Esophagus muscularis mucosa (tissue), 4 donors: ENCODE measurements at regions not wholly inside any gene's neighbourhood (a gene's known extent, or its start where the extent isn't known, plus 50 kb on each side); places are given as distances from the start of the nearest gene placed in this dataset.

Experiments used
- DNase-seq: peaks from one replicate; pipeline ENCODE4 v3.0.0-alpha.2; 2017; ENCODE audit errors: extremely low spot score
- H3K27ac ChIP-seq, 4 donors: fragments of 200-600 bp; sonication (generic); replicated peaks in 1 of 4; 1 replicate in 3 of 4; 2 replicates in 1 of 4; pipeline ENCODE4 v1.5.1; 2016 to 2019; ENCODE audit warnings: mild to moderate bottlenecking in 1 of 4
- H3K27me3 ChIP-seq, 4 donors: fragments of 200-600 bp; sonication (generic); one replicate each; pipeline versions ENCODE4 v1.5.1 to v1.6.0; 2016 to 2019
- H3K36me3 ChIP-seq, 4 donors: fragments of 200-600 bp; sonication (generic); one replicate each; pipeline ENCODE4 v1.5.1; 2016 to 2019
- H3K4me1 ChIP-seq, 4 donors: fragments of 200-600 bp; sonication (generic); one replicate each; pipeline ENCODE4 v1.5.1; 2016 to 2019
- H3K4me3 ChIP-seq, 4 donors: fragments of 200-600 bp; sonication (generic); 1 replicate in 2 of 4; 2 replicates in 2 of 4; pipeline ENCODE4 v1.5.1; 2016 to 2019; ENCODE audit warnings: mild to moderate bottlenecking in 4 of 4, moderate library complexity in 1 of 4
- H3K9me3 ChIP-seq, 4 donors: fragments of 200-600 bp; sonication (generic); 1 replicate in 3 of 4; 2 replicates in 1 of 4; pipeline ENCODE4 v1.5.1; 2016 to 2019
- CTCF ChIP-seq, 3 experiments: fragments of 200-600 bp in 2 of 3; fragments of 450-650 bp in 1 of 3; sonication (generic) in 2 of 3; IDR thresholded peaks; one replicate each; pipeline ENCODE4 v1.5.1; 2017 to 2019; ENCODE audit warnings: antibody characterized with exemption in 3 of 3, mild to moderate bottlenecking in 2 of 3, moderate library complexity in 1 of 3
- EP300 ChIP-seq: sonication (generic); formaldehyde crosslinking; IDR thresholded peaks from one replicate; pipeline ENCODE4 v1.6.1; 2017; ENCODE audit warnings: antibody characterized with exemption
- POLR2A ChIP-seq: fragments of 450-650 bp; IDR thresholded peaks from one replicate; pipeline ENCODE4 v1.6.1; 2017; ENCODE audit warnings: antibody characterized with exemption, moderate library complexity, mild to moderate bottlenecking, low read depth
- POLR2AphosphoS5 ChIP-seq, 2 donors: sonication (generic); formaldehyde crosslinking; IDR thresholded peaks; one replicate each; pipeline ENCODE4 v1.6.1; 2017; ENCODE audit warnings: antibody characterized with exemption in 2 of 2
- WGBS: methylation state at CpG from one replicate; pipeline ENCODE4 v1.1.5; 2018; 5-methylcytosine and 5-hydroxymethylcytosine counted together
- intact Hi-C: fragments of 100-400 bp; cut with DNase I; formaldehyde crosslinking; loops from one replicate; pipeline ENCODE4 v1.15.1; 2023

- H3K36me3 ChIP-seq: no peaks in the 10 kb centered on the region
- H3K4me3 ChIP-seq: no peak overlapping the region
- no peak for DNase-seq
- H3K9me3 ChIP-seq: no peaks in the 10 kb centered on the region
- no peak for TF ChIP-seq EP300
- H3K27ac ChIP-seq: no peak overlapping the region
- H3K27me3 ChIP-seq: no peaks in the 10 kb centered on the region
- intact Hi-C loops: no loop called here
- no peaks in the 10 kb centered on the region for H3K4me1 ChIP-seq
- 84% methylated on average over 2 of the region's 2 CpGs for WGBS
Measured at GRCh38 chr2:16798472-16798871, 132.8 kb upstream of the CYRIA start.

DNA sequence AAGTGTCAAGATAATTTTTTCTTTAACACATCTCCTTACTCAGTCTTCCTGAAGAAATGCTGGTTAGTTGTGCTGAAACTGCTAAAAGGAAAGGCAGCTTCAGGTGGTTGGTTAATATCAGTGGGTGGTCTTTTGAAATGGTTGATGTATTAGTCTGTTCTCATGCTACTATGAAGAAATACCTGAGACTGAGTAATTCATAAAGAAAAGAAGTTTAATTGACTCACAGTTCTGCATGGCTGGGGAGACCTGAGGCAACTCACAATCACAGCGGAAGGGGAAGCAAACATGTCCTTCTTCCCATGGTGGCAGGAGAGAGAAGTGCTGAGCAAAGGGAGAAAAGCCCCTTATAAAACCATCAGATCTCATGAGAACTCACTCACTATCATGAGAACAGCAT is 125.9 kb upstream of the CYRIA start:
- Histone ChIP-seq H3K36me3 (no peaks in the 10 kb centered on the region), H3K4me1 (no peaks in the 10 kb centered on the region), H3K27me3 (no peaks in the 10 kb centered on the region), H3K4me3 (no peak overlapping the region), H3K9me3 (no peaks in the 10 kb centered on the region), H3K27ac (no peak overlapping the region)
- no peak for DNase-seq
- TF ChIP-seq POLR2A (no peak), EP300 (no peak), POLR2AphosphoS5 (IDR thresholded peaks at IDR 0.05) (no peak), CTCF (IDR thresholded peaks at IDR 0.05) (no peak)
- WGBS: 100% methylated on average over 1 of the region's 1 CpG
- intact Hi-C loops: no loop called here

- Histone ChIP-seq H3K4me1 (no peaks in the 10 kb centered on the region), H3K9me3 (no peaks in the 10 kb centered on the region), H3K27me3 (no peaks in the 10 kb centered on the region), H3K27ac (no peak overlapping the region), H3K4me3 (no peak overlapping the region), H3K36me3 (no peaks in the 10 kb centered on the region)
- no peak for DNase-seq
- 62% methylated on average over 3 of the region's 3 CpGs for WGBS
- intact Hi-C loops: no loop called here
- no peak for TF ChIP-seq POLR2A
- no peak for TF ChIP-seq EP300
- TF ChIP-seq POLR2AphosphoS5 (IDR thresholded peaks at IDR 0.05): no peak
- no peak for TF ChIP-seq CTCF (IDR thresholded peaks at IDR 0.05)
Measured at GRCh38 chr2:16785149-16785548, 119.5 kb upstream of the CYRIA start.

DNA sequence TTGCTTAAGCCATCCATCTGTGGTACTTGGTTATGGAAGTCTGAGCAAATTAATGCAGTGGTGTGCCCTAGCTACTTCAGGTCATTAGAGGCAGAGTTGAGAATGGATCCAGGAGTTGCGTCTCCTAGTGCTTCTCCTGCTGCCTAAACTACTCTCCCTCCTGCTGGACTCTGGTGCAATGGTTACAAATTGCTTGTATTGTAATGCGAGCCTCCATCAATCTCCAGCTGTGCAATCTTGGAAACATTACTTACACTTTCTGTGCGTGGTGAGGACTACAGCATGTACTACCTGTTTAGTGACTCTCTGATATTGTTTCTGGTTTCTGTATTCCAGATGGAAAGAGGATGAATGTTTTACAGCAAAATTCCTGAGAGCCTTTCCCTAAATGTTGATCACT is 119.0 kb upstream of the CYRIA start:
- H3K9me3 ChIP-seq: no peaks in the 10 kb centered on the region
- H3K4me1 ChIP-seq: no peaks in the 10 kb centered on the region
- H3K4me3 ChIP-seq: no peak overlapping the region
- TF ChIP-seq EP300 (no peak), POLR2AphosphoS5 (IDR thresholded peaks at IDR 0.05) (no peak), POLR2A (no peak), CTCF (IDR thresholded peaks at IDR 0.05) (no peak)
- no peak overlapping the region for H3K27ac ChIP-seq
- DNase-seq: no peak
- no peaks in the 10 kb centered on the region for H3K27me3 ChIP-seq
- no peaks in the 10 kb centered on the region for H3K36me3 ChIP-seq
- 80% methylated on average over 3 of the region's 3 CpGs for WGBS
- intact Hi-C loops: no loop called here

DNA sequence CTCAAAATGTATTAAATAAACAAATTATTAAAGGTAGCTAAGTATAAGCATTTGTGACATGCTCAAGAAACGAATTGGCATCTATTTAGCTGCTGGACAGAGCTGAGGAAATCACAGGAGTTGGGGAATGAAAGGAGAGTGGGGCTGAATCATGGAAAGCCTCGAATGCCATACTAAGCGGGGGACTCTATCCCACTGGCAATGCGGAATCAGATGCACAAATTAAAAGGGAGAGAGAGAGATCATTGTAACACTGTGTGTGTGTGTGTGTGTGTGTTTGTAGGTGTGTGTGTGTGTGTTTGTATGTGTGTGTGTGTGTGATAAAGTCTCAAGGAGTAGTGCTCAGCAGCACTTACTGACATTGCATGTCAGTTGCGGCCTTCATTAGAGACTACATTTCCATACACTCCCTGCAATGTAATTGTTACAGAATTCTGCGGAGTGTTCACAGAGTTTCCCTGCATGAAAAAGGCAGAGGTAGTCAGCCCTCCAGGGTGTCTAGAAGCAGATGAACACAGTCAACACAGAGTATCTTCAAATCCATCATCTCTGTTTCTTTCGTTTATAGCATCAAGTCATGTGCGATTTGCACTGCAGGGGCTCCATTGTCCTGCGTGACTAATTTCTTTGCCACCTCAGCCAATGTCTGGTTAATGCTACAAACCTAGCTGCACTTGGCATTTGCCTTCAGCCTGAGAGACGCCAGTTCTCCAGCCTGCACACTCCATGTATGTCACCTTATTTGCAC is 111.7 kb upstream of the CYRIA start:
- Histone ChIP-seq H3K27ac (no peak overlapping the region), H3K36me3 (no peaks in the 10 kb centered on the region), H3K9me3 (no peaks in the 10 kb centered on the region), H3K4me3 (no peak overlapping the region), H3K27me3 (peaks cover 0 to 5% (median 0%) of the 10 kb centered on the region in 4 donors), H3K4me1 (no peaks in the 10 kb centered on the region)
- TF ChIP-seq POLR2A (no peak), POLR2AphosphoS5 (IDR thresholded peaks at IDR 0.05) (no peak), CTCF (IDR thresholded peaks at IDR 0.05) (no peak), EP300 (no peak)
- no peak for DNase-seq
- WGBS: 73% methylated on average over 10 of the region's 10 CpGs
- intact Hi-C loops: no loop called here
